ENCODE measurements at regions not wholly inside any gene's neighbourhood (a gene's known extent, or its start where the extent isn't known, plus 50 kb on each side); places are given as distances from the start of the nearest gene placed in this dataset.

DNA sequence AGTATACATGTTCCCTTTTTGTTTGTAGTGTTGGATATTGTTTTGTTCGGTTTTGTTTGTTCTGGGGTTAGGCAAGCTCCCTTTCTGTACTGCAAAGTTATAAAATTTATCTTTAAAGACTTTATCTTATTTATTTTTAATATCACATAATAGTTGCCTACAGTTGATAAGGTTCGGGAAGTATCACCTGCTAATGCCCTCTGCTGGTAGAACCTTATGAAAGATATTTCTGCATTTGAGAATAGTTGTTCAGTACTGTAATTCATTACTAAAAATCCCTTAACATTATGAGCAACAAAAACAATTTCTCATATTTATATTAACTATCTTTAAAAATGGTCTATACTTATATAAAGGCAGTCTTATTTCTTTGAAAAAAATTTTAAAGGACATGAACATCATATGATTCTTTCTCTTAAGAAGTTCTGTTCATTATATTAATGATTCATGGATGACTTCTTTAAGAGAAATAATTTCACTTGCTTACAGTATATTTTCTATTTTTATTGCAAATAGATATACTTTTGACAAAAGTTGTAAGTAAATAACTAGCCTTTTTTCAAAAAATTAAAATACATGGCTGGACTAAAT is 1126.8 kb downstream of the SI start:
- TF ChIP-seq, protein P1, sequence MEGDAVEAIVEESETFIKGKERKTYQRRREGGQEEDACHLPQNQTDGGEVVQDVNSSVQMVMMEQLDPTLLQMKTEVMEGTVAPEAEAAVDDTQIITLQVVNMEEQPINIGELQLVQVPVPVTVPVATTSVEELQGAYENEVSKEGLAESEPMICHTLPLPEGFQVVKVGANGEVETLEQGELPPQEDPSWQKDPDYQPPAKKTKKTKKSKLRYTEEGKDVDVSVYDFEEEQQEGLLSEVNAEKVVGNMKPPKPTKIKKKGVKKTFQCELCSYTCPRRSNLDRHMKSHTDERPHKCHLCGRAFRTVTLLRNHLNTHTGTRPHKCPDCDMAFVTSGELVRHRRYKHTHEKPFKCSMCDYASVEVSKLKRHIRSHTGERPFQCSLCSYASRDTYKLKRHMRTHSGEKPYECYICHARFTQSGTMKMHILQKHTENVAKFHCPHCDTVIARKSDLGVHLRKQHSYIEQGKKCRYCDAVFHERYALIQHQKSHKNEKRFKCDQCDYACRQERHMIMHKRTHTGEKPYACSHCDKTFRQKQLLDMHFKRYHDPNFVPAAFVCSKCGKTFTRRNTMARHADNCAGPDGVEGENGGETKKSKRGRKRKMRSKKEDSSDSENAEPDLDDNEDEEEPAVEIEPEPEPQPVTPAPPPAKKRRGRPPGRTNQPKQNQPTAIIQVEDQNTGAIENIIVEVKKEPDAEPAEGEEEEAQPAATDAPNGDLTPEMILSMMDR (conservative IDR thresholded peaks at IDR 0.05) = peak; percentile 70
- no peak for DNase-seq (ENCODE audit: extremely low spot score, unreplicated experiment)
- no peaks in the 10 kb centered on the region for H3K27me3 Mint-ChIP-seq
- no peak overlapping the region for H3K4me3 Mint-ChIP-seq
- H3K27ac Mint-ChIP-seq = no peak overlapping the region
- H3K4me1 Mint-ChIP-seq (ENCODE audit: unreplicated experiment) = no peaks in the 10 kb centered on the region
- H3K9me3 Mint-ChIP-seq = no peaks in the 10 kb centered on the region
- H3K36me3 Mint-ChIP-seq = no peaks in the 10 kb centered on the region

DNA sequence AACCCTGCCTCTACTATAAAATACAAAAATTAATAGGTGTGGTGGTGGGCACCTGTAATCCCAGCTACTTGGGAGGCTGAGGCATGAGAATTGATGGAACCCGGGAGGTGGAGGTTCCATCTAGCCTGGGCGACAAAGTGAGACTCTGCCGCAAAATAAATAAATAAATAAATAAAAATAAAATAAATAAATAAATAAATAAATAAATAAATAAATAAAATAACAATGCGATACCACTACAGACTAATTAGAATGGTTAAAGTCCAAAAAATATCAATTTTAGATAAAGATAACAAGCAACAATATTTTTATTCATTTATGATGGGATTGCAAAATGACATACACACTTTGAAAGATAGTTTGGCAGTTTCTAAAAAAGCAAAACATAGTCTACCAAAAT is 1131.5 kb downstream of the SI start:
- H3K36me3 Mint-ChIP-seq = no peaks in the 10 kb centered on the region
- no peak overlapping the region for H3K27ac Mint-ChIP-seq
- TF ChIP-seq, protein P1 (conservative IDR thresholded peaks at IDR 0.05) = no peak
- no peaks in the 10 kb centered on the region for H3K9me3 Mint-ChIP-seq
- no peaks in the 10 kb centered on the region for H3K4me1 Mint-ChIP-seq (ENCODE audit: unreplicated experiment)
- DNase-seq (ENCODE audit: extremely low spot score, unreplicated experiment) = no peak
- H3K27me3 Mint-ChIP-seq = no peaks in the 10 kb centered on the region
- H3K4me3 Mint-ChIP-seq = no peak overlapping the region

DNA sequence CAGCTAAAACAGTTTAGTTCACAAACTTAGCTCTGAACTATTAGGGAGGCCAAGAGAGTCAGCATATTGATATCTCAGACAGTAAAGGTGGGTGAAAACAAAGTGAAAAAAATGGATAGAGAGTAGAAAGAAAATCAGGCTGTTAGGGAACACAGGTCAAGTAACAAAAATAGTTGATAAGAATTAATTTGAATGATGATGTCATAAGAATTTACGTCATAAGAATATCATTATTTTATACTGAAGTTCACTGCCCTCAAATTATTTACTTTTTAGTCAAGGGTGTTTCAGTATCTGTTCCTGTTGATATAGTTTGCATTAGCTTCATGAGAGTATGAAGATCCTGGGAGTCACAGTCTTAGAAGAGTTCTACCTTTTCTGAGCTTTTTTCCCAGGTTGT is 1134.6 kb downstream of the SI start:
- TF ChIP-seq, protein P1 (conservative IDR thresholded peaks at IDR 0.05) = no peak
- Mint-ChIP-seq H3K4me1 (ENCODE audit: unreplicated experiment) (no peaks in the 10 kb centered on the region), H3K27ac (no peak overlapping the region), H3K27me3 (no peaks in the 10 kb centered on the region), H3K36me3 (no peaks in the 10 kb centered on the region), H3K4me3 (no peak overlapping the region), H3K9me3 (no peaks in the 10 kb centered on the region)
- DNase-seq (ENCODE audit: extremely low spot score, unreplicated experiment) = no peak

DNA sequence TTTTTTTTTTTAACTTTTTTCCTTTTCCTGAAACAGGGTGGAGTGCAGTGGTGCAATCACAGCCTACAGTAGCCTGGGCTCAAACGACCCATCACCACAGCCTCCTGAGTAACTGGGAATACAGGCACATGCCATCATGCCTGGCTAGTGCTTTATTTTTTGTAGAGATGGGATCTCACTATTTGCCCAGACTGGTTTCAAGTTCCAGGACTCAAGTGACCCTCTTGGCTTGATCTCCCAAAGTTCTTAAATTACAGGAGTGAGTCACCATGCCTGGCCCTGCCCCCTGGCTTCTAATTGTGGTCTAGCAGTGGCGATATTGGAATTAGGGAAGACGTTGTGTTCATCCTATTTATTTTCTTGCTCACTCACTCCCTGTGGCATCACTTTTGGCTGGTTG is 1138.4 kb downstream of the SI start:
- Mint-ChIP-seq H3K9me3 (no peaks in the 10 kb centered on the region), H3K4me1 (ENCODE audit: unreplicated experiment) (no peaks in the 10 kb centered on the region), H3K4me3 (no peak overlapping the region), H3K27ac (no peak overlapping the region), H3K27me3 (no peaks in the 10 kb centered on the region), H3K36me3 (no peaks in the 10 kb centered on the region)
- no peak for DNase-seq (ENCODE audit: extremely low spot score, unreplicated experiment)
- TF ChIP-seq, protein P1 (conservative IDR thresholded peaks at IDR 0.05) = no peak

DNA sequence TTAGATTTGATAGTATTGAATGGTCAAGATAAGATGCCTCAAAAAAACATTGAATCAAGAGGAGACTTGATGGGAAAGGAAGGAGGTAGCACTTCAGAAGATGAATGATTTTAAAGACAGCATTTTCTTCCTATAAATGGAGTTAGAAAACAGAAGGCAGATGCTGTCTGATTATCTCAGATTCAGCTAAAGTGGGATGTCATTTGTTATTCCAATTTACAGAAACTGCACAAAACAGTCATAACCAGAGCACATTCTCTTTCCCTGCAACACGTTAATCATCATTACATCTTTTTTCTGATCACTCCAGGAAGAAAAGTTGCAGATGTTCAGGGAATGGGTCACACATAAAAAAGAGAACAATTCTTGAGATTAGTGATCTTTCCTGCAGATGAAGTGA is 1141.8 kb downstream of the SI start:
- TF ChIP-seq, protein P1 (conservative IDR thresholded peaks at IDR 0.05) = no peak
- H3K36me3 Mint-ChIP-seq = no peaks in the 10 kb centered on the region
- H3K27me3 Mint-ChIP-seq = no peaks in the 10 kb centered on the region
- H3K4me3 Mint-ChIP-seq = no peak overlapping the region
- DNase-seq (ENCODE audit: extremely low spot score, unreplicated experiment) = no peak
- H3K9me3 Mint-ChIP-seq = no peaks in the 10 kb centered on the region
- no peaks in the 10 kb centered on the region for H3K4me1 Mint-ChIP-seq (ENCODE audit: unreplicated experiment)
- H3K27ac Mint-ChIP-seq = no peak overlapping the region

DNA sequence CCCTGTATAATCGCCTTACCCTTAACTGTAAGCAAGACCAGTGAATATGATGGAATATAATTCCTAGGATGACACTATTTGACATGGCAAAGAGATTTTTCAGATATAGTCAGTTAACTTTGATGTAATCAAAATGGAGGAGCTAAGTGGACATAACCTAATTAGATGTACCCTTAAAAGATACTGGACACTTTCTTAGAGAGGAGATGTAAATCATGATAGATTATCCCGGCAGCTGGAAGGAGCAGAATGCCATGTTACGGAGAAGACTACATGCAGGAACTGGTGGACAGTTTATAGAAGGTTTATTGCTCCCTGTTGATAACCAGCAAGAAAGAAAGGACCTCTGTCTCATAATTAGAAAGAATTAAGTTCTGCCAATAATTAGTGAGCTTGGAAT is 1142.9 kb downstream of the SI start:
- TF ChIP-seq, protein P1 (conservative IDR thresholded peaks at IDR 0.05) = no peak
- Mint-ChIP-seq H3K36me3 (no peaks in the 10 kb centered on the region), H3K4me3 (no peak overlapping the region), H3K27ac (no peak overlapping the region), H3K27me3 (no peaks in the 10 kb centered on the region), H3K4me1 (ENCODE audit: unreplicated experiment) (no peaks in the 10 kb centered on the region), H3K9me3 (no peaks in the 10 kb centered on the region)
- no peak for DNase-seq (ENCODE audit: extremely low spot score, unreplicated experiment)
